HEK293 (cell line): ENCODE measurements at regions not wholly inside any gene's neighbourhood (a gene's known extent, or its start where the extent isn't known, plus 50 kb on each side); places are given as distances from the start of the nearest gene placed in this dataset.
A peak's percentile ranks its signal among the peaks of the same experiment; 100 is the strongest.

Source experiments
- CTCF ChIA-PET: fragments of 350-600 bp; formaldehyde crosslinking; extraction: SDS; loops from one replicate; lab custom pipeline; 2021; ENCODE audit warnings: antibody characterized with exemption; lab: Yijun Ruan, JAX
- POLR2A ChIA-PET: fragments of 300-600 bp; formaldehyde crosslinking; extraction: SDS; loops from one replicate; lab custom pipeline; 2020; ENCODE audit warnings: antibody characterized with exemption, inconsistent platforms; lab: Yijun Ruan, JAX
- H3K27ac ChIP-seq: fragments of 200-500 bp; sonication (Bioruptor generic); 2 replicates; pipeline ENCODE4 v1.5.1; 2014; ENCODE audit warnings: low read depth, low read length, control low read depth, inconsistent platforms; ENCODE audit errors: extremely low read depth
- H3K36me3 ChIP-seq, 2 experiments: fragments of 200-500 bp in 1 of 2; sonication (Bioruptor generic) in 1 of 2; 1 replicate in 1 of 2; 2 replicates in 1 of 2; pipeline ENCODE4 v1.5.1; 2014 to 2017; ENCODE audit warnings: inconsistent platforms in 2 of 2, low read length in 2 of 2; ENCODE audit not compliant: control insufficient read depth in 2 of 2, insufficient read depth in 1 of 2
- H3K4me1 ChIP-seq: fragments of 200-500 bp; sonication (Bioruptor generic); 2 replicates; pipeline ENCODE4 v1.5.1; 2014; ENCODE audit warnings: mild to moderate bottlenecking, low read length, inconsistent platforms; ENCODE audit not compliant: control insufficient read depth, insufficient read depth
- H3K4me3 ChIP-seq: 2 replicates; pipeline ENCODE4 v1.5.1; 2011; ENCODE audit warnings: low read depth, mild to moderate bottlenecking, control low read depth, low read length, moderate library complexity
- H3K9me3 ChIP-seq: fragments of 200-500 bp; sonication (Bioruptor generic); 2 replicates; pipeline ENCODE4 v1.5.1; 2014; ENCODE audit warnings: low read depth, low read length, inconsistent platforms; ENCODE audit not compliant: control insufficient read depth, insufficient read depth
- EGR2 ChIP-seq: fragments of 450-650 bp; formaldehyde crosslinking; IDR thresholded peaks from 2 replicates; pipeline ENCODE4 v1.5.1; 2016; ENCODE audit warnings: low read depth, missing biosample characterization, missing genetic modification characterization
- GLIS1 ChIP-seq: fragments of 450-650 bp; formaldehyde crosslinking; IDR thresholded peaks from 2 replicates; pipeline ENCODE4 v1.5.1; 2016; ENCODE audit warnings: missing biosample characterization, missing genetic modification characterization
- SETDB1 ChIP-seq: IDR thresholded peaks from one replicate; pipeline ENCODE4 v1.6.1; 2017; ENCODE audit warnings: mild to moderate bottlenecking, low read length, moderate library complexity, mixed read lengths; ENCODE audit not compliant: insufficient read length
- SP2 ChIP-seq: fragments of 450-650 bp; formaldehyde crosslinking; IDR thresholded peaks from 2 replicates; pipeline ENCODE4 v1.5.1; 2016; ENCODE audit warnings: missing biosample characterization, missing genetic modification characterization
- ZFHX2 ChIP-seq: fragments of 450-650 bp; formaldehyde crosslinking; conservative IDR thresholded peaks from 2 replicates; pipeline ENCODE4 v1.5.1; 2016; ENCODE audit warnings: missing biosample characterization, missing genetic modification characterization
- ZNF239 ChIP-seq: fragments of 450-650 bp; formaldehyde crosslinking; IDR thresholded peaks from 2 replicates; pipeline ENCODE4 v1.5.1; 2016; ENCODE audit warnings: missing biosample characterization, missing genetic modification characterization
- ZNF510 ChIP-seq: fragments of 450-650 bp; formaldehyde crosslinking; IDR thresholded peaks from 2 replicates; pipeline ENCODE4 v1.5.1; 2018; ENCODE audit warnings: mild to moderate bottlenecking, missing genetic modification characterization, missing biosample characterization; ENCODE audit not compliant: insufficient replicate concordance
- ZNF555 ChIP-seq: fragments of 450-650 bp; formaldehyde crosslinking; conservative IDR thresholded peaks from 2 replicates; pipeline ENCODE4 v1.5.1; 2017; ENCODE audit warnings: missing biosample characterization, mild to moderate bottlenecking, missing genetic modification characterization, inconsistent platforms
- TF ChIP-seq, protein P1 (sequence below): fragments of 450-650 bp; formaldehyde crosslinking; IDR thresholded peaks from 2 replicates; pipeline ENCODE4 v1.5.1; 2016; ENCODE audit warnings: missing biosample characterization, missing genetic modification characterization
- TF ChIP-seq, protein P2 (sequence below): sonication (generic); formaldehyde crosslinking; IDR thresholded peaks from 2 replicates; pipeline ENCODE4 v1.8.1; 2022; ENCODE audit warnings: mild to moderate bottlenecking, moderate library complexity, missing genetic modification reagents
- TF ChIP-seq, protein P3 (sequence below): fragments of 450-650 bp; formaldehyde crosslinking; IDR thresholded peaks from 2 replicates; pipeline ENCODE4 v1.5.1; 2016; ENCODE audit warnings: missing biosample characterization, missing genetic modification characterization
- TF ChIP-seq, protein P4 (sequence below): fragments of 450-650 bp; IDR thresholded peaks from 2 replicates; pipeline ENCODE4 v1.5.1; 2018; ENCODE audit warnings: missing biosample characterization, missing genetic modification characterization

DNA sequence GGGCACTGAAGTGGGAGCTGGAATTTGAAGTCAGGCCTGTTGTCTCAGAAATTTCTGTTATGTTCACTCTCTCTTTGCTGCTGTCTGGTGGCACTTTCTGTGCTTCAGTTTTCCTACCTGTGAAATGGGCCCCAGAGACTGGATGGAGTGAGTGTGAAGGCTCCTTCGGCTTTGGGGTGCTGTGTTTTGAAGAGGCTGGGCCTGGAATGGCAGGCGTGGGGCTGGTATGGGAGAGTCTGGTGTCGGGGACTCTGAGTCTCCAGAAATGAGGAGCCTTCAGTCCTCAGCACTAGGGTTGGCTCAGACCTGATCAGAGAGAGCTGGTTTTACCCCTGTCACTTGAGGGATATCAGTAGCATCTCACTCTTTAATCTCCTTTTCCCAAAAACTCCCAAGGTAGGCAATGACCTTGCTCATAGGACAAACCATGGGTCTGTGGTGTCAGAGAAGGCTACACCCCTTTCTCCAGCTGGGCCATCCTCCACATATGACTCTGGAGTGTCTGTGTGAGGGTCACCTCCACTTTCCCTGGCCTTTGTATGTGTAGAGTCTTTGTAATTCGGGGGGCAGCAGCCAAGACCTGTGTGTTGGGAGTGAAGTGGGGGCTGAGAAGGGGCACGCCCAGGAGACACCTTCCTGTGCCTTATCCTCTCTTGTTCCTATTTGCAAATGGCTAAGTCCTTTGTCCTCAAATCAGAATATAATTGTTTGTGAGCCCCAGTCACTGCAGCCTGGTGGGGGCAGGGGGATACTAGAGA lies 279.9 kb downstream of the PTPRU start:
- TF ChIP-seq, protein P1, sequence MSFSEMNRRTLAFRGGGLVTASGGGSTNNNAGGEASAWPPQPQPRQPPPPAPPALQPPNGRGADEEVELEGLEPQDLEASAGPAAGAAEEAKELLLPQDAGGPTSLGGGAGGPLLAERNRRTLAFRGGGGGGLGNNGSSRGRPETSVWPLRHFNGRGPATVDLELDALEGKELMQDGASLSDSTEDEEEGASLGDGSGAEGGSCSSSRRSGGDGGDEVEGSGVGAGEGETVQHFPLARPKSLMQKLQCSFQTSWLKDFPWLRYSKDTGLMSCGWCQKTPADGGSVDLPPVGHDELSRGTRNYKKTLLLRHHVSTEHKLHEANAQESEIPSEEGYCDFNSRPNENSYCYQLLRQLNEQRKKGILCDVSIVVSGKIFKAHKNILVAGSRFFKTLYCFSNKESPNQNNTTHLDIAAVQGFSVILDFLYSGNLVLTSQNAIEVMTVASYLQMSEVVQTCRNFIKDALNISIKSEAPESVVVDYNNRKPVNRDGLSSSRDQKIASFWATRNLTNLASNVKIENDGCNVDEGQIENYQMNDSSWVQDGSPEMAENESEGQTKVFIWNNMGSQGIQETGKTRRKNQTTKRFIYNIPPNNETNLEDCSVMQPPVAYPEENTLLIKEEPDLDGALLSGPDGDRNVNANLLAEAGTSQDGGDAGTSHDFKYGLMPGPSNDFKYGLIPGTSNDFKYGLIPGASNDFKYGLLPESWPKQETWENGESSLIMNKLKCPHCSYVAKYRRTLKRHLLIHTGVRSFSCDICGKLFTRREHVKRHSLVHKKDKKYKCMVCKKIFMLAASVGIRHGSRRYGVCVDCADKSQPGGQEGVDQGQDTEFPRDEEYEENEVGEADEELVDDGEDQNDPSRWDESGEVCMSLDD (tag by site-specific recombination), result no peak
- TF ChIP-seq, protein P2, sequence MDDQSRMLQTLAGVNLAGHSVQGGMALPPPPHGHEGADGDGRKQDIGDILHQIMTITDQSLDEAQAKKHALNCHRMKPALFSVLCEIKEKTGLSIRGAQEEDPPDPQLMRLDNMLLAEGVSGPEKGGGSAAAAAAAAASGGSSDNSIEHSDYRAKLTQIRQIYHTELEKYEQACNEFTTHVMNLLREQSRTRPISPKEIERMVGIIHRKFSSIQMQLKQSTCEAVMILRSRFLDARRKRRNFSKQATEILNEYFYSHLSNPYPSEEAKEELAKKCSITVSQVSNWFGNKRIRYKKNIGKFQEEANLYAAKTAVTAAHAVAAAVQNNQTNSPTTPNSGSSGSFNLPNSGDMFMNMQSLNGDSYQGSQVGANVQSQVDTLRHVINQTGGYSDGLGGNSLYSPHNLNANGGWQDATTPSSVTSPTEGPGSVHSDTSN (CRISPR knock-in tag), result no peak
- TF ChIP-seq SETDB1 (no peak), ZNF239 (tag by site-specific recombination) (no peak), ZFHX2 (no peak)
- Histone ChIP-seq H3K4me1 (no peaks in the 10 kb centered on the region), H3K27ac (no peak overlapping the region), H3K9me3 (no peaks in the 10 kb centered on the region), H3K4me3 (no peak overlapping the region), H3K36me3 (no peaks in the 10 kb centered on the region)
- ChIA-PET POLR2A (no interaction called here), CTCF (no interaction called here)

DNA sequence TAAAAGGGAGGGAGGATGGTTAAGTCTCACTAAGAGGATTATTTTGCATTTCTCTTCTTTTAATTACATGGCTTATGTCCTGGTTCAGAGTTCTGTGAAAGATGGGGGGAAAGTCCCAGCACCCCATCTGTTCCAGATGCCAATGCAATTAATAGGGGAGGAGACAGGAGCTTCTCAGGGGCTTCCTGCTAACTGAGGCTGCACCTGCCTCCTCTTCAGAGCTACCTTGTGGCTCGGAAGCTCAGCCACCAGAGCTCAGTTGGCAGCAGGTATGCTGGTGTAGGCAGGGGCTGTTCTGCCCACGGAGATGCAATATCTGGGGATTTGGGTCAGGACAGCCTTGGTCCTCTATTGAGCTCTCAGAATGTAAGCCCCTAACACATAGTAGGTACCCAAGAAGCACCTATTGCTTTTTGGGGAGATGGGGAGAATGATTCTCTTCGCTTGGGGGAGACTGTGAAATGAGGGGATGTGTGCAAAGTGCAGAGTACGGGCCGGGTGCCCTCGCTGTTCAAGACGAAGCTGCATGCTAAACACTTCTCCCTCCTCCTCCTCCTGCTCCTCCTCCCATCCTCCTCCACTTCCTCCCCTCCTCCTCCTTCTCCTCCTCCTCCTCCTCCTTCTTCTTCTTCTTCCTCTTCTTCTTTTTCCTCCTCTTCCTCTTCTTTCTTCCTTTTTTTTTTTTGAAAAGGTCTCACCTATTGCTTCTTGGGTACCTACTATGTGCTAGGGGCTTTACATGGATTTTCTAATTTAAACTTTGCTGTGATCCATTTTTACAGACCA lies 279.0 kb downstream of the PTPRU start:
- no peak overlapping the region for H3K4me3 ChIP-seq
- ChIA-PET CTCF (interaction anchor here (0.6 to 1.8 kb wide), 5 partner anchors 61 to 865 kb away, joined by 3 to 4 read pairs (median 3); no protein-coding TSS in a partner anchor), POLR2A (no interaction called here)
- no peak overlapping the region for H3K27ac ChIP-seq
- no peaks in the 10 kb centered on the region for H3K4me1 ChIP-seq
- H3K36me3 ChIP-seq, result no peaks in the 10 kb centered on the region
- TF ChIP-seq GLIS1 (tag by site-specific recombination), result no peak
- TF ChIP-seq, protein P3, sequence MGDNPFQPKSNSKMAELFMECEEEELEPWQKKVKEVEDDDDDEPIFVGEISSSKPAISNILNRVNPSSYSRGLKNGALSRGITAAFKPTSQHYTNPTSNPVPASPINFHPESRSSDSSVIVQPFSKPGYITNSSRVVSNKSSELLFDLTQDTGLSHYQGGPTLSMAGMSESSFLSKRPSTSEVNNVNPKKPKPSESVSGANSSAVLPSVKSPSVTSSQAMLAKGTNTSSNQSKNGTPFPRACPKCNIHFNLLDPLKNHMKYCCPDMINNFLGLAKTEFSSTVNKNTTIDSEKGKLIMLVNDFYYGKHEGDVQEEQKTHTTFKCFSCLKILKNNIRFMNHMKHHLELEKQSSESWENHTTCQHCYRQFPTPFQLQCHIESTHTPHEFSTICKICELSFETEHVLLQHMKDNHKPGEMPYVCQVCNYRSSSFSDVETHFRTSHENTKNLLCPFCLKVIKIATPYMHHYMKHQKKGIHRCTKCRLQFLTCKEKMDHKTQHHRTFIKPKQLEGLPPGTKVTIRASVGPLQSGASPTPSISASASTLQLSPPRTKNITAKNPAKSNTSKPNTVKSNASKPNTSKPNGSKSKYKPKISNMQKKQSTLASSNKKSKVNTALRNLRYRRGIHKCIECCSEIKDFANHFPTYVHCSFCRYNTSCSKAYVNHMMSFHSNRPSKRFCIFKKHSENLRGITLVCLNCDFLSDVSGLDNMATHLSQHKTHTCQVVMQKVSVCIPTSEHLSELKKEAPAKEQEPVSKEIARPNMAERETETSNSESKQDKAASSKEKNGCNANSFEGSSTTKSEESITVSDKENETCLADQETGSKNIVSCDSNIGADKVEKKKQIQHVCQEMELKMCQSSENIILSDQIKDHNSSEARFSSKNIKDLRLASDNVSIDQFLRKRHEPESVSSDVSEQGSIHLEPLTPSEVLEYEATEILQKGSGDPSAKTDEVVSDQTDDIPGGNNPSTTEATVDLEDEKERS (tag by site-specific recombination), result no peak
- TF ChIP-seq ZNF555 (tag by site-specific recombination), result no peak
- TF ChIP-seq SP2 (tag by site-specific recombination), result no peak
- TF ChIP-seq, protein P2 (CRISPR knock-in tag), result no peak
- TF ChIP-seq, protein P4, sequence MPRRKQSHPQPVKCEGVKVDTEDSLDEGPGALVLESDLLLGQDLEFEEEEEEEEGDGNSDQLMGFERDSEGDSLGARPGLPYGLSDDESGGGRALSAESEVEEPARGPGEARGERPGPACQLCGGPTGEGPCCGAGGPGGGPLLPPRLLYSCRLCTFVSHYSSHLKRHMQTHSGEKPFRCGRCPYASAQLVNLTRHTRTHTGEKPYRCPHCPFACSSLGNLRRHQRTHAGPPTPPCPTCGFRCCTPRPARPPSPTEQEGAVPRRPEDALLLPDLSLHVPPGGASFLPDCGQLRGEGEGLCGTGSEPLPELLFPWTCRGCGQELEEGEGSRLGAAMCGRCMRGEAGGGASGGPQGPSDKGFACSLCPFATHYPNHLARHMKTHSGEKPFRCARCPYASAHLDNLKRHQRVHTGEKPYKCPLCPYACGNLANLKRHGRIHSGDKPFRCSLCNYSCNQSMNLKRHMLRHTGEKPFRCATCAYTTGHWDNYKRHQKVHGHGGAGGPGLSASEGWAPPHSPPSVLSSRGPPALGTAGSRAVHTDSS (tag by site-specific recombination), result peak; percentile 77
- TF ChIP-seq EGR2 (tag by site-specific recombination), result peak; percentile 75
- no peak for TF ChIP-seq ZNF510 (tag by site-specific recombination)
- no peaks in the 10 kb centered on the region for H3K9me3 ChIP-seq
